Natural killer cell (primary cell): ENCODE measurements at regions not wholly inside any gene's neighbourhood (a gene's known extent, or its start where the extent isn't known, plus 50 kb on each side); places are given as distances from the start of the nearest gene placed in this dataset.

Experiments
- ATAC-seq, 3 donors: fragments of 150-1000 bp in 2 of 3; fragments of 200-7000 bp in 1 of 3; cut with Tn5 transposase; 1 replicate in 1 of 3; 2 replicates in 2 of 3; pipeline ENCODE4 v1.10.0; 2021; ENCODE audit warnings: mild to moderate bottlenecking in 2 of 3, moderate library complexity in 2 of 3
- DNase-seq, 2 donors: peaks; one replicate each; pipeline versions ENCODE4 v3.0.0 to v3.0.0-alpha.2; 2013 to 2021; ENCODE audit warnings: mixed read lengths in 1 of 2
- H3K27ac ChIP-seq: one replicate; pipeline ENCODE4 v1.5.1; 2013; ENCODE audit warnings: mild to moderate bottlenecking, low read length
- H3K27me3 ChIP-seq: one replicate; pipeline ENCODE4 v1.6.1; 2013; ENCODE audit warnings: low read length; ENCODE audit not compliant: control insufficient read depth, insufficient read depth
- H3K36me3 ChIP-seq: one replicate; pipeline ENCODE4 v1.6.1; 2013; ENCODE audit warnings: low read length; ENCODE audit not compliant: control insufficient read depth, insufficient read depth
- H3K4me1 ChIP-seq: one replicate; pipeline ENCODE4 v1.6.1; 2013; ENCODE audit warnings: low read length; ENCODE audit not compliant: control insufficient read depth, insufficient read depth
- H3K4me3 ChIP-seq: one replicate; pipeline ENCODE4 v1.5.1; 2013; ENCODE audit warnings: low read length
- H3K9me3 ChIP-seq: one replicate; pipeline ENCODE4 v1.6.1; 2013; ENCODE audit warnings: low read length; ENCODE audit not compliant: control insufficient read depth, insufficient read depth
- H3K27ac Mint-ChIP-seq, 2 donors: one replicate each; pipeline ENCODE4 v1.8.0; 2022; ENCODE audit warnings: mild to moderate bottlenecking in 2 of 2, mixed read lengths in 2 of 2, moderate library complexity in 1 of 2
- H3K27me3 Mint-ChIP-seq, 2 donors: one replicate each; pipeline ENCODE4 v1.8.0; 2022; ENCODE audit warnings: low read depth in 2 of 2, mixed read lengths in 2 of 2
- H3K36me3 Mint-ChIP-seq: one replicate; pipeline ENCODE4 v1.8.0; 2022; ENCODE audit warnings: mixed read lengths
- H3K4me1 Mint-ChIP-seq, 2 donors: one replicate each; pipeline ENCODE4 v1.8.0; 2022; ENCODE audit warnings: mixed read lengths in 2 of 2
- H3K4me3 Mint-ChIP-seq: one replicate; pipeline ENCODE4 v1.8.0; 2022; ENCODE audit warnings: mild to moderate bottlenecking, moderate library complexity, mixed read lengths
- H3K9me3 Mint-ChIP-seq, 2 donors: one replicate each; pipeline ENCODE4 v1.8.0; 2022; ENCODE audit warnings: mixed read lengths in 2 of 2
- WGBS: methylation state at CpG from one replicate; pipeline ENCODE4 v1.1.7; 2013; ENCODE audit warnings: missing lambda C conversion rate; ENCODE audit not compliant: insufficient coverage; 5-methylcytosine and 5-hydroxymethylcytosine counted together
- intact Hi-C: fragments of 100-400 bp; cut with micrococcal nuclease; formaldehyde crosslinking; loops from one replicate; pipeline ENCODE4 v1.14.2; 2022
- TF ChIP-seq, protein P1 (sequence below): fragments of 200-600 bp; IDR thresholded peaks from one replicate; pipeline ENCODE4 v1.8.0; 2022; ENCODE audit warnings: antibody characterized with exemption

DNA sequence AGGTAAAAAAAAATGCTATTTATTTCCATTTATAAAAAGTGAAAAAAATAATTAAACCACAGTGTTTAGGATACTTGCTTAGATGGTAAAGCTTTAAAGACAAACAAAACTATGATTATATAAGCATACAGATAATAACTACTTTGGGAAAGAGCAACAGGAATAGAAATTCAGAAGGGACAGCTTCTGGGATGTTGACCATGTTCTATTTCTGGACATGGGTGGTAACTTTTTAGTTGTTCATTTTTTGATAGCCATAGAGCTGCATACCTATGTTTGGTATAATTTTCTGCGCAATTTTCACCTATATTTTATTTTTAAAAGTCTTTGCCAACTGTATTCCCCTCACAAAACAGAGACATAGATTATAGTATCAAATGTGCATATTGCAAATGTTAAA is 572.0 kb upstream of the NR2F2 start:
- no peaks in the 10 kb centered on the region for H3K36me3 Mint-ChIP-seq
- no peak overlapping the region for H3K27ac Mint-ChIP-seq
- H3K9me3 Mint-ChIP-seq = no peaks in the 10 kb centered on the region
- WGBS = no CpG with 5 or more reads among the region's 1 CpG
- peaks cover 16 to 25% of the 10 kb centered on the region in 2 donors for H3K27me3 Mint-ChIP-seq
- H3K27me3 ChIP-seq = peaks cover 5% of the 10 kb centered on the region
- no peak overlapping the region for H3K4me3 Mint-ChIP-seq
- H3K36me3 ChIP-seq = no peaks in the 10 kb centered on the region
- TF ChIP-seq, protein P1, sequence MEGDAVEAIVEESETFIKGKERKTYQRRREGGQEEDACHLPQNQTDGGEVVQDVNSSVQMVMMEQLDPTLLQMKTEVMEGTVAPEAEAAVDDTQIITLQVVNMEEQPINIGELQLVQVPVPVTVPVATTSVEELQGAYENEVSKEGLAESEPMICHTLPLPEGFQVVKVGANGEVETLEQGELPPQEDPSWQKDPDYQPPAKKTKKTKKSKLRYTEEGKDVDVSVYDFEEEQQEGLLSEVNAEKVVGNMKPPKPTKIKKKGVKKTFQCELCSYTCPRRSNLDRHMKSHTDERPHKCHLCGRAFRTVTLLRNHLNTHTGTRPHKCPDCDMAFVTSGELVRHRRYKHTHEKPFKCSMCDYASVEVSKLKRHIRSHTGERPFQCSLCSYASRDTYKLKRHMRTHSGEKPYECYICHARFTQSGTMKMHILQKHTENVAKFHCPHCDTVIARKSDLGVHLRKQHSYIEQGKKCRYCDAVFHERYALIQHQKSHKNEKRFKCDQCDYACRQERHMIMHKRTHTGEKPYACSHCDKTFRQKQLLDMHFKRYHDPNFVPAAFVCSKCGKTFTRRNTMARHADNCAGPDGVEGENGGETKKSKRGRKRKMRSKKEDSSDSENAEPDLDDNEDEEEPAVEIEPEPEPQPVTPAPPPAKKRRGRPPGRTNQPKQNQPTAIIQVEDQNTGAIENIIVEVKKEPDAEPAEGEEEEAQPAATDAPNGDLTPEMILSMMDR = no peak
- ATAC-seq (no peak), DNase-seq (no peak)
- peaks cover 3% of the 10 kb centered on the region for H3K4me1 ChIP-seq
- H3K4me1 Mint-ChIP-seq = peaks cover 5% of the 10 kb centered on the region in 2 donors
- intact Hi-C loops = no loop called here
- H3K4me3 ChIP-seq = no peak overlapping the region
- H3K9me3 ChIP-seq = no peaks in the 10 kb centered on the region
- no peak overlapping the region for H3K27ac ChIP-seq

DNA sequence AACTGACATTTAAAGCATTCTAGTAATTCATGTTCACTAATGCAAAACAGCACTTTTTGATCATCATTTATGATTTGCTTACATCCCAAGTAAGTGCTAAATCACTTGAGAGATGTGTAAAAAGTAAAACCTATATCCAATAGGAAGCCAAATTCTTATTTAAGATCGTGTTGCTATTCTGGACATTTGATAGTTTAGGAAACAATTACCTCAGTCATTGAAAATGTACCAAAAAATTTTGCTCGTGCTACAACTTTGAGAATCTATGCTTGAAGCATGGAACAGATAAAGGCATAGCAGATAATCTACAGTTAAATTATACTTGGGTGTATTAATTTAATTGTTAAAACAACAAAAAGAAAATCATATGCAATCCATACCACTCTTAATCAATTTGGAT is 571.6 kb upstream of the NR2F2 start:
- intact Hi-C loops = no loop called here
- no peak for ATAC-seq
- H3K4me3 Mint-ChIP-seq = no peak overlapping the region
- peaks cover 3% of the 10 kb centered on the region for H3K4me1 ChIP-seq
- no peak for DNase-seq
- no peak overlapping the region for H3K4me3 ChIP-seq
- H3K36me3 Mint-ChIP-seq = no peaks in the 10 kb centered on the region
- peaks cover 5% of the 10 kb centered on the region in 2 donors for H3K4me1 Mint-ChIP-seq
- WGBS = 90% methylated on average over 2 of the region's 2 CpGs
- no peaks in the 10 kb centered on the region for H3K9me3 Mint-ChIP-seq
- no peak overlapping the region for H3K27ac ChIP-seq
- TF ChIP-seq, protein P1 = no peak
- H3K27me3 ChIP-seq = peaks cover 5% of the 10 kb centered on the region
- H3K27me3 Mint-ChIP-seq = peaks cover 14 to 25% of the 10 kb centered on the region in 2 donors
- H3K9me3 ChIP-seq = no peaks in the 10 kb centered on the region
- H3K36me3 ChIP-seq = no peaks in the 10 kb centered on the region
- no peak overlapping the region for H3K27ac Mint-ChIP-seq

DNA sequence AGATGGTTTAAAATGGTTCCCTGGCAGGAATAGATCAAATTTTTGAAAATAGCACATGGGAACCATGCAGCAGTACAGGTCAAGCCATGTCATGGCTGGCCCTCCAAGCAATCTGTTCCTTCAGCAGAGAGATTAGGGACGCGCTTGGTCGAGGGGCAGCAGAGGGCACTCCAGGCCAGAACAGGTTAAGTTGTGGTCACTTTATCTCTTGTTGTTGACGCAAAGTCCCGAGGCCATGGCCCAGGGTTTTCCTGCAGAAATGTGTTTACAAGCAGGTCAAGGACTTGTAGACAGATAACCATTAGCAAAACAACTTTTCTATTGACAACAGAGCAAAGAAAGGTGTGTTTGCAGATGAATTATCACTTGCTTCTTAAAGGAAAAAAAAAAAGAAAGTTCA is 570.0 kb upstream of the NR2F2 start:
- TF ChIP-seq, protein P1 = peak; percentile 14
- Mint-ChIP-seq H3K4me1 (peaks cover 5% of the 10 kb centered on the region in 2 donors), H3K4me3 (no peak overlapping the region), H3K36me3 (no peaks in the 10 kb centered on the region), H3K27ac (no peak overlapping the region), H3K9me3 (no peaks in the 10 kb centered on the region), H3K27me3 (peaks cover 13 to 20% of the 10 kb centered on the region in 2 donors)
- Histone ChIP-seq H3K4me1 (peaks cover 3% of the 10 kb centered on the region), H3K27ac (no peak overlapping the region), H3K36me3 (no peaks in the 10 kb centered on the region), H3K9me3 (no peaks in the 10 kb centered on the region), H3K27me3 (peaks cover 2% of the 10 kb centered on the region), H3K4me3 (no peak overlapping the region)
- 50% methylated on average over 5 of the region's 5 CpGs for WGBS
- intact Hi-C loops = no loop called here
- ATAC-seq (peak in 1 of 3 donors; percentile 59), DNase-seq (peak; percentile 6 to 16)

DNA sequence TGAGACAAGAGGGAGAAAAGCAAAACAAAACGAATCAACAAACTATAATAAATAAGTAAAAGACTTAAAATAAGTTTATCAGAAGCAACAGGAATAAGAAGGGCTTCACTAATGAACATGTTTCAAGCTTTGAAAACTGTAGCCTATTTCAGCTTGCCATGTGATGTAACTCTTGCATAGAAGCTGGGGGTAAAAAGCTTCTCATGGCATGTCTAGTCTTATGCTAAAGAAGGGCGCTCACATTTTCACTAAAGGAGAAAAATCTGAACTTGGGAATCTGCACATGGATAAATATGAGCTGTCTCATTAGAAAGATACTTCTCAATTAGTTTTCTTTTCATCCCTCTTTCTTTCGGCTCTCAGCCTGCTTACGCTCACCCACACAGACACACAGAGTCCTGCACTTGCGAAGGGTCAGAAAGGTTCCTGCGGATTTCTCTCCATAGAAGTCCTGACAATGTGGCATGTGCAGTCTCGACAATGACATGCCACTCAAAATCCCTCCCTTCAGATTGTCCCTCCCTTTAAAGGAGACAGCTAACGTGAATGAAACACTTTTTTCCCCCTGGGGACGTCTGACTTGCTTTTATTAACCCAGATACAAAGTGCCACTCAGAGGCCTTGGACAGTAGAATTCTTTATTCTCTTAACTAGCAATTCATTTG is 568.9 kb upstream of the NR2F2 start:
- Mint-ChIP-seq H3K27me3 (peaks cover 8 to 13% of the 10 kb centered on the region in 2 donors), H3K4me1 (peaks cover 5% of the 10 kb centered on the region in 2 donors), H3K36me3 (no peaks in the 10 kb centered on the region), H3K4me3 (no peak overlapping the region), H3K9me3 (no peaks in the 10 kb centered on the region), H3K27ac (no peak overlapping the region)
- Histone ChIP-seq H3K4me3 (no peak overlapping the region), H3K27me3 (peaks cover under 1% of the 10 kb centered on the region), H3K4me1 (peaks cover 3% of the 10 kb centered on the region), H3K9me3 (no peaks in the 10 kb centered on the region), H3K27ac (no peak overlapping the region), H3K36me3 (no peaks in the 10 kb centered on the region)
- intact Hi-C loops = no loop called here
- WGBS = 83% methylated on average over 8 of the region's 9 CpGs
- DNase-seq (no peak), ATAC-seq (no peak)
- TF ChIP-seq, protein P1 = no peak
